Mesodermal cell (in vitro differentiated cells): ENCODE measurements at regions not wholly inside any gene's neighbourhood (a gene's known extent, or its start where the extent isn't known, plus 50 kb on each side); places are given as distances from the start of the nearest gene placed in this dataset.

Experiments
- H3K27ac ChIP-seq: 2 replicates; pipeline ENCODE4 v1.7.0; 2013; ENCODE audit warnings: mild to moderate bottlenecking, low read depth, low read length, moderate library complexity; ENCODE audit not compliant: severe bottlenecking
- H3K36me3 ChIP-seq: 2 replicates; pipeline ENCODE4 v1.7.1; 2013; ENCODE audit warnings: mild to moderate bottlenecking, low read length, moderate library complexity; ENCODE audit not compliant: control insufficient read depth, insufficient read depth
- H3K4me1 ChIP-seq: one replicate; pipeline ENCODE4 v1.7.1; 2013; ENCODE audit warnings: mild to moderate bottlenecking, low read length; ENCODE audit not compliant: insufficient read depth, control insufficient read depth, poor library complexity, severe bottlenecking
- H3K4me3 ChIP-seq: 2 replicates; pipeline ENCODE4 v1.7.0; 2013; ENCODE audit warnings: low read length, control low read depth, mild to moderate bottlenecking; ENCODE audit not compliant: insufficient read depth, poor library complexity, severe bottlenecking; ENCODE audit errors: extremely low read depth
- H3K9me3 ChIP-seq: 2 replicates; pipeline ENCODE4 v1.7.1; 2013; ENCODE audit warnings: mild to moderate bottlenecking, low read length, moderate library complexity; ENCODE audit not compliant: control insufficient read depth
- WGBS, 2 experiments: methylation state at CpG; one replicate each; pipeline ENCODE4 v1.1.5; 2013; ENCODE audit warnings: missing lambda C conversion rate in 2 of 2; ENCODE audit not compliant: insufficient coverage in 2 of 2; 5-methylcytosine and 5-hydroxymethylcytosine counted together

DNA sequence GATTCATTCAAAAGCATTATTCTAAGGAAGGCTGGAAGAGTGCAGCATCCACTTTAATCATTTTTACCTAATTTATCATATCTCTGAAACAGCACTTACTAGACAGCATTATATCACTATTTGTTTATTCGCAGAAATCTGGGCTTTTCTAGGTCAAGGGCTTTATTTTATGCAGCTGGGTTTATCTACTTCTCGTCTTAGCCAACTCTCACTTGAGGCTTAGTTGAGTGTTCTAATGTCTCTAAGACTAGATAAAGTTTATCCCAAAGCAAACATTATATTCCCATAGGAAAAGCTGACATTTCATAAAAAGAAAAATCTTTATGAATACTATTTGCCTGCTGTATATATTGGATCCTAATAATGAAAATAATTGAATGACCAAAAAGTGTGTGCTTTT, 720.8 kb upstream of the FLRT2 start:
- Histone ChIP-seq H3K4me3 (no peak overlapping the region), H3K36me3 (no peaks in the 10 kb centered on the region), H3K9me3 (no peaks in the 10 kb centered on the region), H3K4me1 (no peaks in the 10 kb centered on the region), H3K27ac (no peak overlapping the region)
- WGBS, 2 experiments = no CpG with 5 or more reads among the region's 2 CpGs

DNA sequence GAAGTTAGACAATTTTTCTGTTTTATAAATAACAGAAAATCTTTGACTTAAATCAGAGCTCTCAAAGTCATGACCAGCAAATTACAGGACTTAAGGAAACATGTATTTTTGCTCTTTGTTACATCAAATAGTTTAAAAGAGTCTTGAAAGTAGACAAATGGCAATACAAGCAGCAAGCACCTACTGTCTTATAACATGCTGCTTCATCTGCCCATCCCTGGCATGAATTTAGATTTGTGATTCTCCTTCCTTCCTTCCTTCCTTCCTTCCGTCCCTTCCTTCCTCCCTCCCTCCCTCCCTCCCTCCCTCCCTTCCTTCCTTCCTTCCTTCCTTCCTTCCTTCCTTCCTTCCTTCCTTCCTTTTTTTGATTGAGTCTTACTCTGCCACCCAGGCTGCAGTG, 715.6 kb upstream of the FLRT2 start:
- H3K4me3 ChIP-seq = no peak overlapping the region
- H3K27ac ChIP-seq = no peak overlapping the region
- no peaks in the 10 kb centered on the region for H3K9me3 ChIP-seq
- no peaks in the 10 kb centered on the region for H3K4me1 ChIP-seq
- no peaks in the 10 kb centered on the region for H3K36me3 ChIP-seq
- WGBS, 2 experiments = no CpG with 5 or more reads among the region's 1 CpG

DNA sequence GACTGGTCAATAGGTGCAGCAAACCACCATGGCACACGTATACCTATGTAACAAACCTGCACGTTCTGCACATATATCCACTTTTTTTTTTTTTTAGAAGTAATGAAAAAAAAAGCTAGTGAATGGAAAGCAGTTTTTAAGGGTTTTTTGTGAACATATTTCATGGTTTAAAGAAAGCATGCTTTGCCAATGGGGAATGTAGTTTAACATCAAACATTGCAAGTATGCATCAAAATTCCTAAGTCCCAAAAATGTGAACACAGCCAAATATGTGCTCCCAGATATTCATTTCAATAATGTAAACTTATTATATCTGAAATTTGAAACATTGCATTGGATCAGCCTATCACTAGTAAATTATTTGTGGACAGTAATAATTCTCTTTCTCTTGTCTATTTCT, 710.4 kb upstream of the FLRT2 start:
- WGBS, 2 experiments = no CpG with 5 or more reads among the region's 2 CpGs
- peaks cover 4% of the 10 kb centered on the region for H3K9me3 ChIP-seq
- no peak overlapping the region for H3K4me3 ChIP-seq
- no peaks in the 10 kb centered on the region for H3K36me3 ChIP-seq
- H3K27ac ChIP-seq = no peak overlapping the region
- no peaks in the 10 kb centered on the region for H3K4me1 ChIP-seq

DNA sequence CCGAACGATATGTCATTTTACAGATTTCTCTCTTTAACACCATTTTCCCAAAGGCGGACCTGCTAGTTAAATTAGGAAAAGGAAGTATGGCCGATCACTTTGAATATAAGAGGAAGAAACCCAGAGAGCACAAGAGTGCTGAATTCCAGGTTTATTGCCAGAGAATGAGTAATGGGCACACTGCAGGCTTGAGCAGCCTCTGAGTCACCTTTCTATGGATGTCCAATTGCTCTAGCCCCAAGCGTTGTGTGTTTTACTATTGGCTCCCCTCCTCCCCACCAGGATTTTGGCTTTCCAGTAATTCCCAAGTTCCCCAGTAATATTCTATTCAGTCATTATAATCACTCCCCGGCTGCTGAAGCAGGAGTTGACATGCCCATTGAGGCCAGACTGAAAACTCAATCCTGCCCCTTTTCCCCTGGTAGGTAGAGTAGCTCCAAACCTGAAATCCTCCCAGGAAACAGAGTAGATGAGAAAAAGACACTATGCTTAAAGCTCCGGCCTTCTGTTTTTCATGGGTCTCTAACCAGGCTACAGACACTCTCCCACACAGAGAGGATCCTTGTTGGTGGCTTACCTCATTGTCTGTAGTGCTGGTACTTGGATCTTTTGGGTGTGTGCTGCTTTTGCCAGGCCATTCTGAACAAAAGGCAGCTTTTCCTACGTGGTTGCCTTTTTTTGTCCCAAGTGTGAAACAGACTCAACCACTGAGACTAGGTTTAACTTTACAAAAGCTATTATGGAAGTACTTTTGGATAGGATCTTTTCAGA, 704.3 kb upstream of the FLRT2 start:
- Histone ChIP-seq H3K27ac (peak overlapping the region; percentile 63), H3K4me3 (no peak overlapping the region), H3K4me1 (peaks cover 6% of the 10 kb centered on the region), H3K9me3 (peaks cover 4% of the 10 kb centered on the region), H3K36me3 (no peaks in the 10 kb centered on the region)
- WGBS, 2 experiments = 60 to 73% methylated on average over 3 of the region's 8 CpGs

DNA sequence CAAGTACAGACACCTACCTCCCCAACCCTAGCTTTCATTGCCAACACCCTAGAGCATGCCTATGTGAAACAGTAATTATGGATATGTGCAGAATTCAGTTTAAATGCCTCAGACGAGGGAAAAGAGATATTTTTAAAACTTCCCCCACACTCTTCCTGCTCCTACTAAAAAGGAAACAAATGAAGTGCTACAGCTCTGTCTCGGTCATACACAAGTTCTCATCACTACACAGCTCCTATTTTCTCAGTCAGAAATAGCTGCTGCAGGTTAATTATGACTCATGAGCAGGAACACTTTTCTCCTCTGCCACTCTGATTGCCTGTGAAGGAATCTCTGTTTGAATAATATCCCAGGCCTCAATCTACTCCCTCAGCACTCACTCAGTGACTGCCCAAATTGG, 703.6 kb upstream of the FLRT2 start:
- Histone ChIP-seq H3K4me3 (no peak overlapping the region), H3K4me1 (peaks cover 6% of the 10 kb centered on the region), H3K27ac (peak overlapping the region; percentile 63), H3K36me3 (no peaks in the 10 kb centered on the region), H3K9me3 (peaks cover 4% of the 10 kb centered on the region)
- 83 to 100% methylated on average over 1 of the region's 2 CpGs for WGBS, 2 experiments

DNA sequence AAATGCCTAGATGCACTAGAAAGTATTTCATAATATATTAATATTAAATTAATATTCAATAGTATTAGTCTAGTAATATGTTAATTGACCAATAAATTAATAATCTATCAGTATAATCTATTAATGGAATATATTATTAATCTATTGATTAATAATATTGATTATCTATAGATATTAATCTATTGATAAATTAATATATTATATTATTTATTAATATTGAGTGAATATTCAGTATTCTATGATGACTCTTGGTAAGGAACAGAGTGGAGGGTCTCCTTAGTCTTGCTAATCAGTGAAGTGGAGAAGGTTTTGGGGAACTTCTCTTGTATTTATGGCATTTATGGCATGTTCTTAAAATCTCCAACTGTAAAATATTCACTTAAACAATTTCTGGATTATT, 679.3 kb upstream of the FLRT2 start:
- no peak overlapping the region for H3K4me3 ChIP-seq
- H3K36me3 ChIP-seq = no peaks in the 10 kb centered on the region
- H3K4me1 ChIP-seq = no peaks in the 10 kb centered on the region
- no peaks in the 10 kb centered on the region for H3K9me3 ChIP-seq
- H3K27ac ChIP-seq = no peak overlapping the region

DNA sequence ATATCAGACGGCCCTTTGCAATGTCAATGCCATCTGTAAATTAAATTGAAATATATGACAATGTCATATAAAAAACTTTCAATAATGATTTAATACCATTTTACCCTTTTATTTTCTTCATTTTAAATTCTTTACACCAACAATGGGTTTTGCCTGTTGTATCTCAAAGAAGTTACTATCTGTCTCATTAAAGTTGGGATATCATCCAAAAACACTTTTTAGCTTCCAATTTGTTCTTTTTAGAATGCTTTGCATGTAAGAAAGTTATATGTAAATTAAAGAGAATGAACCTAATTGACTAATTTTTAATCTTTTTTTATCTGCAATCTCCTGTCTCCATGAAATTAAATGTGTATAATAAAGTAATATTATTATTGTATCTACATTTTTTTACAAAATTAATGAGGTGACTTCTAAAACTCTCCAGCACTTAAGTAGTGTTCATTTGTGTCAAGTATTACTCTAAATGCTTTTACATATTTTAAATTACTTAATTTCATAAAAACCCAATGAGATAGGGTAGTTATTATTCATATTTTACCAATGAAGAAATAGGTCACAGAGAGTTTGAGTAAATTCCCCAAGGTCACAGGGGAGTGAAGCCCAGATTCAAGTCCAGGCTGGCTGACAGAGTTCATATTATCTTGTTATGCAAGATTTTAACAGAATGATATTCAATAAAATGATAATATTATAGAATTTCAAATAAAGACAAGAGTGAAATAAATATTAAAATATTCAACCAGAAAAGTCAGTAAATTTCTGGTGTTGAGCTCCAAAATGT, 673.0 kb upstream of the FLRT2 start:
- Histone ChIP-seq H3K9me3 (no peaks in the 10 kb centered on the region), H3K4me3 (no peak overlapping the region), H3K27ac (no peak overlapping the region), H3K36me3 (no peaks in the 10 kb centered on the region), H3K4me1 (no peaks in the 10 kb centered on the region)
- no CpG with 5 or more reads among the region's 1 CpG for WGBS, 2 experiments

DNA sequence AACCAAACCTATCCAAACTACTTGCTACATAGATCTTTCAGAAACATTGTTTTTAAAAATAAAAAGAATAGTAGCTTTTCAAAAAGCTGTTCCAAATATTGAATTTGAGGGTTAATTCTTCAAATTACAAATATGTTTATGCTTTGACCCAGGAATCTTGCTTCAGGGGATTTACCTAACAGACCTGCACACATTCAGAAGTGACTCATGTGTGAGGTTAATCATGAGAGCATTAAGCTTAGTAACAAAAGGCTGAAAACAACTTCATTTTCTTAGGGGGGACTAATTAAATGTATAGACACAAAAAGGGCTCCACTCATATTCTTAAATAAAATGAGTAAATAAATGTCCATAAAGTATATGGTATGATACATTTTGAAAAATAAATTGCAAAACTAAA, 672.4 kb upstream of the FLRT2 start:
- Histone ChIP-seq H3K9me3 (no peaks in the 10 kb centered on the region), H3K4me3 (no peak overlapping the region), H3K4me1 (no peaks in the 10 kb centered on the region), H3K27ac (no peak overlapping the region), H3K36me3 (no peaks in the 10 kb centered on the region)

DNA sequence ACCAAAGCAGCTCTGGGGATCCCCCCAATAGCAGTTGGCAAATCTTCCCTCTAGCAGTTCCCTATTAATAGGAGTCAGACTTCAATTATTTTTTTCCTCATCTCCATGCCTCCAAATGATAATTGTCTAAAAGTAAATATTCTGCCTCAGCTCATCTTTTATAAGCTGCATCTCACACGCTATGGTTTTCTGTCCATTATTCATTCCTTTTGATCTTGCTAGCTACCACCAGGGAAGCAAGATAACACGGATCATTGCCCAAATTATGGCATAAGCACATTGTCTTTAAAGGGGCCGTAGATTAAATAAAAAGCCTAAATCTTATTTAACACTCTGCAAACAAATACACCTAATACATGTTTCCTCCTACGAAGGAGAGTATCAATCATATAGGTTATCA, 670.8 kb upstream of the FLRT2 start:
- Histone ChIP-seq H3K4me1 (no peaks in the 10 kb centered on the region), H3K27ac (no peak overlapping the region), H3K9me3 (no peaks in the 10 kb centered on the region), H3K4me3 (no peak overlapping the region), H3K36me3 (no peaks in the 10 kb centered on the region)
- 85 to 93% methylated on average over 2 of the region's 4 CpGs for WGBS, 2 experiments

DNA sequence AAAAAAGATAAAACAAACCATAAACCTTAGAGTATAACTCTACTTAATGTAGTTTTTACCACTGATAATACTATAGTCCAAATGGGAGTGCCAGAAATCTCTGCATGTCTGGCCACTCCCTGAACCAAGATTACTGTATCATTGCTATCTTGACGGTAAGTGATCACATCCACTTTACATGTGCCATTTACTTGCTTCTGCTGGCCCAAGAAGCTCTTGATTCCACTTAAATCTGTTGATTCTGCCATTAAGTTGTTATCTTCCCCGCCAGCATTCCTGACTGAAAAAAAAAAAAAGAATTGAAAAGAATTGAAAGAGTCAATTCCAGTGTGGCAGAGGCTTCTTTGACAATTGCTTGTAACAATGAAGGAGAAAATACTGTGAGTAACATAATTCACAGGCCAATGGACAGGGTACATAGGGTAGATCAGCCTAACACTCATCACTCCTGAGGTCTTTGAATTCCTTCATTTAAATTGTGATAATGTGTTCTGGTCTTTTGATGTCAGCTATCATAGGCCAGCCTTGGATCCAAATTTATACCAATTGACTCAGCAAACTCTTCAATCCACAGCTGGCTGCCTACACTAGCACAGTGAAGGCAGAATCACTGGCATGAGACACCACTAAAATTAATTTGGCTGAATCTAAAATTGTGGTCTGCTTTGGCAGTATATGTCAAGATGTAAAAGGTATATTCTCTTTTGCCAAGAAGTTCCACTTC, 665.2 kb upstream of the FLRT2 start:
- H3K4me3 ChIP-seq = no peak overlapping the region
- no peaks in the 10 kb centered on the region for H3K9me3 ChIP-seq
- 94 to 100% methylated on average over 1 to 2 of the region's 2 CpGs for WGBS, 2 experiments
- no peak overlapping the region for H3K27ac ChIP-seq
- no peaks in the 10 kb centered on the region for H3K36me3 ChIP-seq
- H3K4me1 ChIP-seq = no peaks in the 10 kb centered on the region

DNA sequence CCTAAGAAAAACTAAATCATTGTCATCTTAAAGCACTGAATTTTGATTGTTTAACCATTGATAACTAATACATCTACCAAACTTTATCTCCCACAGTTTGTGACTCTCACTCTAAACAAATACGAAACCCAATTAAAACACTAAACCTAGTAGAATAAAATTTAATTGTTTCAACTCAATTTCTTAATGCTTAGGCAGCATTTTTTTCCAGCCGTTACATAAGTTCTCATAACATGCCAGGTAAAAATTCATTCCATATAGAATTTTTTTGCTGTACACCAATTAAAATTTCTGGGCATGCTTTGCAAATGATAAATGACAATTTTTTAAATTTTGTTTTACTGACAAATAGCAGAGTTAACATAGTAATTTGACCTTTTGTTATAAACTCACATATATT, 658.2 kb upstream of the FLRT2 start:
- 100% methylated on average over 1 of the region's 2 CpGs; no CpG with 5 or more reads in 1 of the 2 experiments for WGBS, 2 experiments
- Histone ChIP-seq H3K36me3 (no peaks in the 10 kb centered on the region), H3K27ac (no peak overlapping the region), H3K9me3 (no peaks in the 10 kb centered on the region), H3K4me1 (peaks cover 7% of the 10 kb centered on the region), H3K4me3 (no peak overlapping the region)
